ENCODE measurements at regions not wholly inside any gene's neighbourhood (a gene's known extent, or its start where the extent isn't known, plus 50 kb on each side); places are given as distances from the start of the nearest gene placed in this dataset.
A peak's percentile ranks its signal among the peaks of the same experiment; 100 is the strongest.

DNA sequence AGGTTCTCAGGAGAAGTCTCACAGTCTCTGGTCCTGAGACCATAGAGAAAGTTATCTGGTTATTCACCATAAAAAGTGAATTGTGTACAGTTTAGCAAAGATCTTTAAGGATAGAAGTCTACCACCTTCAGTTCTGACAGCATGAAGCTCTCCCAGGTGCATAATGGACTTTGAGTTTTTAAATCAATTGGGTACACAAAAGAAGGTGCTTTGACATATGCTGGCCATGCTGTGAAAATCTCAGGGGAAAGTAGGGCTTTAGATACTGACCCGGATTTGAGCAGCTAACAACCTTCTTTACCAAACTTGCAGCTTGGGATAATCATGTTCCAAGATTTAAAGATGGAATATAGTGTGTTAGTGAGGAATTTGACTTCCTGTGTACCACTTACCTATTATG is 264.2 kb downstream of the ZSWIM6 start:
- H3K27ac ChIP-seq, result no peak overlapping the region
- ChIA-PET POLR2A (ENCODE audit: low non-redundant PET) (no interaction called here), CTCF (interaction anchor here (0.6 kb wide), 2 partner anchors 19 to 228 kb away, joined by 3 to 4 read pairs; no protein-coding TSS in a partner anchor)
- TF ChIP-seq, protein P1, sequence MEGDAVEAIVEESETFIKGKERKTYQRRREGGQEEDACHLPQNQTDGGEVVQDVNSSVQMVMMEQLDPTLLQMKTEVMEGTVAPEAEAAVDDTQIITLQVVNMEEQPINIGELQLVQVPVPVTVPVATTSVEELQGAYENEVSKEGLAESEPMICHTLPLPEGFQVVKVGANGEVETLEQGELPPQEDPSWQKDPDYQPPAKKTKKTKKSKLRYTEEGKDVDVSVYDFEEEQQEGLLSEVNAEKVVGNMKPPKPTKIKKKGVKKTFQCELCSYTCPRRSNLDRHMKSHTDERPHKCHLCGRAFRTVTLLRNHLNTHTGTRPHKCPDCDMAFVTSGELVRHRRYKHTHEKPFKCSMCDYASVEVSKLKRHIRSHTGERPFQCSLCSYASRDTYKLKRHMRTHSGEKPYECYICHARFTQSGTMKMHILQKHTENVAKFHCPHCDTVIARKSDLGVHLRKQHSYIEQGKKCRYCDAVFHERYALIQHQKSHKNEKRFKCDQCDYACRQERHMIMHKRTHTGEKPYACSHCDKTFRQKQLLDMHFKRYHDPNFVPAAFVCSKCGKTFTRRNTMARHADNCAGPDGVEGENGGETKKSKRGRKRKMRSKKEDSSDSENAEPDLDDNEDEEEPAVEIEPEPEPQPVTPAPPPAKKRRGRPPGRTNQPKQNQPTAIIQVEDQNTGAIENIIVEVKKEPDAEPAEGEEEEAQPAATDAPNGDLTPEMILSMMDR (conservative IDR thresholded peaks at IDR 0.05; ENCODE audit: low read depth), result no peak
- no peak for DNase-seq (ENCODE audit: low spot score)

DNA sequence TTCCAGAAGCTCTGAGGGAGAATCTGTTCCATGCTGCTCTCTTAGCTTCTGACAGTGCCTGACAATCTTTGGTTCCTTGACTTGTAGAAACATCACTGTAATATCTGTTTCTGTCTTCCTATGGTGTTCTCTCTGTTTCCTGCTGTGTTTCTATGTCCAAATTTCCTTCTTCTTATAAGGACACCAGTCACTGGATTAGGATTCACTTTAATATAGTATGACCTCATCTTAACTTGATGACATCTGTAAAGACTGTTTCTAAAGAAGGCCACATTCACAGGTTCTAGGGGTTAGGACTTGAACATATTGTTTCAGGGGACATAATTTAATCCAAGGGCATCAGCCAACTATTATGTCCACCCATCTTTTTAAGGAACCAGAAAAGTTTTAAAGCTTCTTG is 265.6 kb downstream of the ZSWIM6 start:
- no peak overlapping the region for H3K27ac ChIP-seq
- no peak for DNase-seq (ENCODE audit: low spot score)
- ChIA-PET CTCF (interaction anchor here (0.8 kb wide), 1 partner anchor 100 kb away, joined by 3 read pairs; no protein-coding TSS in a partner anchor), POLR2A (ENCODE audit: low non-redundant PET) (no interaction called here)
- TF ChIP-seq, protein P1 (conservative IDR thresholded peaks at IDR 0.05; ENCODE audit: low read depth), result no peak

DNA sequence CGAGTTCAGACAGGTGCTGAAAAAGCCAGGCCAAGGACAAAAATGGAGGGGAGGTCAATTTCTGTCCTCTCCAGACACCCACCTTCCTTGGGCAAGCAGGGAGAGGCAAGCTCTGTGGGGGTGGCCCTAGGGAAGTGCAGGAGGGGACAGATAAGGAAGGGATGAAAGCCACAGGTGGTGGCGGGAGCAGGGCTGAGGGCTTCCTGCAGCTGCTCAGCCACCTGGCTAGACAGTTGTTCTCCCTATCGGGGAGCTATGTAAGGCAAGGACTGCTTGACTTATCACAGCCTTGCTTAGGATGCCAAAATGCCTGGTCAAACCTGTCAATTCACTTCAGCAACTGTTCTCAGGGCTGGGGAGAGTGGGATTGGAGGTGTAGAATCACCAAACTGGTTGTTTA is 266.1 kb downstream of the ZSWIM6 start:
- TF ChIP-seq, protein P1 (conservative IDR thresholded peaks at IDR 0.05; ENCODE audit: low read depth), result no peak

DNA sequence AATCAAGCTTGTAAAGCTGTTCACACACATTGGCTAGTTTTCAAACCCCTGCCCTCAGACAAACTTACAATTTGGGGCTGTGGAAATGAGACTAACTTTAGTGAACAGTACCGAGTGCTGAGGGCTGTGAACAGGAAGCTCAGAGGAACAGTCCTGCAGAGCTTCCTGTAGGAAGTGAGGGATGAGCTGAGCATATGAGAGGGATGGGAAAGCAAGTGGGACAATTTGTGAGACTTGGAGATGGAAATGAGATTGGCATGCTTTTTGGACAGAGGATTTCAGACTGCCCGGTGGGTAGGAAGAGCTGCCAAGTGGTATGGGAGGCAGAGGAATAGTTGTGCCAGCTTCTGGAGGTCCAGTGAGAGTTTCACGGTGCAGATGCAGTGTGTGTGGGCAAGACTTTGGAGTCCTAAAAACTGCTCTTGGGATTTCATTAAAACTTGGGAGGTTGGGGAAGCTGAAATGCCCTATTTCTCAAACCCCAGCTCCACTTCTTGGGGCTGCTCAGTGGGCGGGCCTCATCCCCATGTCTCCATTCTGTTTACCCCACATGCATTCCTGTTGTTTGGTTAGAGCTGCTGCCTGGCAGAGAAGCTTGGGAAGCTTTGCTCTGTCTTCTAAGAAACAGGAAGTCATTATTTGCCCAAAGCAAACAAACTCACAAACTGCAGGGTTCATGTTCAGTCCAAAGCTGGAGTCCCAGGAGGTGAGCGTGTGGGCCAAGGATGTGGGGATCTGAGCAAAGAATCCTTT is 267.5 kb downstream of the ZSWIM6 start:
- POLR2A ChIA-PET (ENCODE audit: low non-redundant PET), result no interaction called here
- H3K27ac ChIP-seq, result no peak overlapping the region
- TF ChIP-seq, protein P1 (conservative IDR thresholded peaks at IDR 0.05; ENCODE audit: low read depth), result no peak
- CTCF ChIA-PET, result no interaction called here
- DNase-seq (ENCODE audit: low spot score), result peak; percentile 12

More for the DNA sequence above, 266.1 kb downstream of the ZSWIM6 start:
- DNase-seq (ENCODE audit: low spot score), result no peak
- no peak overlapping the region for H3K27ac ChIP-seq
- ChIA-PET POLR2A (ENCODE audit: low non-redundant PET) (no interaction called here), CTCF (interaction anchor here (0.8 kb wide), 1 partner anchor 101 kb away, joined by 3 read pairs; no protein-coding TSS in a partner anchor)

DNA sequence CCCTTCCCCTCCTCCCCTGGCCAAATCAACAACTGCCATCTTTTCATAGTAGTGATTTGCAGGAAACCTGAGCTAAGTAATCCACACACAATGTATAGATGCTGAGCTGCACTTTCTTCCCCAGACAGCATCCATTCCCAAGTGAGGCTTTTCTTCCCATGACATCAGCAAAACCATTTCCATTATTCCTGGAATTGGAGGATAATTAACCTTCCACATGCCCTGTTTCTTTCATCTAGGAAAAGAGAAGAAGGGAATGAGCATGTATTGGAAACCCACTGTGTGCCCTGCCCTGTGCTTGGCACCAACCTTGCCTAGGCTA is 268.0 kb downstream of the ZSWIM6 start:
- no peak for DNase-seq (ENCODE audit: low spot score)
- POLR2A ChIA-PET (ENCODE audit: low non-redundant PET), result no interaction called here
- CTCF ChIA-PET, result interaction anchor here (0.6 kb wide), 1 partner anchor 731 kb away, joined by 3 read pairs; no protein-coding TSS in a partner anchor
- TF ChIP-seq, protein P1 (conservative IDR thresholded peaks at IDR 0.05; ENCODE audit: low read depth), result no peak
- no peak overlapping the region for H3K27ac ChIP-seq

DNA sequence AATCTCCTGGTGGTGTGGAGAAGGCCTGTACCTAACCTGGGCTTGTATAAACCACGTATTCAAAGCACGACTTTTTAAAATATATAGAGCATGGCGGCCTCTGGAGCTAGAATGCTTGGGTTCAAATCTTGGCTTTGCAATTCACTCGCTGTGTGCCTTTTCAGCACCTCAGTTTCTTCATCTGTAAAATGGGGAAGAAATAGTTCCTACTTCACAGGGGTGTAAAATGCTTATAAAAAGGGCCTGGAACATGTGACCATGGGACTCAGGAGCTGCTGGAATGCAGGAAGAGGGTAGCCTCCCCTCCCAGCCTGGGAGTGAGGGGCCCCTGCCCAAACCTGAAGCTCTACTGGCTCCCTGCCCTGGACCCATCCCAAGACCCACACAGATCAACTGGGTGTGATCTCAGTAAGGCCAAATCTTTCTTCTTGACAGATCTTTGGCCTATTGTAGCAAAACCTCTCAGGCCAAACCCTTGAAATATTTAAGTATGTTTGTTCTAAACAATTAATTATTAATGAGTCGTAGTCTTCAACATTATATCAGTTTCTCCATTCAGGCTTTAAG is 269.0 kb downstream of the ZSWIM6 start:
- ChIA-PET CTCF (no interaction called here), POLR2A (ENCODE audit: low non-redundant PET) (no interaction called here)
- TF ChIP-seq, protein P1 (conservative IDR thresholded peaks at IDR 0.05; ENCODE audit: low read depth), result no peak
- no peak for DNase-seq (ENCODE audit: low spot score)
- no peak overlapping the region for H3K27ac ChIP-seq
